K562 (cell line): ENCODE measurements at regions not wholly inside any gene's neighbourhood (a gene's known extent, or its start where the extent isn't known, plus 50 kb on each side); places are given as distances from the start of the nearest gene placed in this dataset.

Experiments used
- CCNT2 ChIP-seq: IDR thresholded peaks from 2 replicates; pipeline ENCODE4 v1.6.1; 2011; ENCODE audit warnings: borderline replicate concordance, low read depth, mild to moderate bottlenecking, moderate library complexity, mixed read lengths, low read length; ENCODE audit not compliant: insufficient read length; ENCODE audit errors: extremely low read depth
- GATAD2B ChIP-seq: fragments of 450-650 bp; IDR thresholded peaks from 2 replicates; pipeline ENCODE4 v1.6.1; 2017; ENCODE audit warnings: mild to moderate bottlenecking, borderline replicate concordance
- STAT5A ChIP-seq: IDR thresholded peaks from 2 replicates; pipeline ENCODE4 v1.6.1; 2012; ENCODE audit warnings: low read length, inconsistent platforms, borderline replicate concordance
- ZNF217 ChIP-seq: sonication (generic); formaldehyde crosslinking; IDR thresholded peaks from 2 replicates; pipeline ENCODE4 v1.8.0; 2022; ENCODE audit warnings: mild to moderate bottlenecking, missing genetic modification reagents
- ZNF778 ChIP-seq: fragments of 450-650 bp; formaldehyde crosslinking; IDR thresholded peaks from 2 replicates; pipeline ENCODE4 v1.4.0; 2020; ENCODE audit warnings: mild to moderate bottlenecking, moderate library complexity
- TF ChIP-seq, protein P1 (sequence below): fragments of 250-450 bp; sonication (Bioruptor Pico); IDR thresholded peaks from 2 replicates; pipeline ENCODE4 v1.4.0; 2020
- TF ChIP-seq, protein P2 (sequence below): fragments of 250-450 bp; sonication (Bioruptor Pico); IDR thresholded peaks from 2 replicates; pipeline ENCODE4 v1.8.0; 2022; ENCODE audit warnings: moderate library complexity, mild to moderate bottlenecking, inconsistent platforms

DNA sequence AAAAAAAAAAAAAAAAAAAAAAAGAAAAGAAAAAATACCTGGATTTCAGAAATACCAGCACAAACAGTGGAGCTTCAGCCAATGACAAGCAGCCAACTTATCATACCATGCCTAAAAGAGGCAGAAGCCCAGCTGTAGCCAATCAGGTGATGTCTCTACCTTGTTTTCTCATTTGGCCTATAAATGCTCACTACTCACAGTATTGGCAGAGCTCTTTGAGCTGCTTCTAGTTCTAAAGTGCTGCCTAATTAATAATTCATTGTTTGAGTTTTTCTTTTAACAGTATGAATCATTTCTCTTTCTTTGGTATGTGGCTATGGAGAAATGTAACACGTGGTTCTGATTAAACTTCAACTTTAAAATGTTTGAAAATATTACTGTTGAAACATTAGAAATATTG, 188.8 kb upstream of the TECRL start (continued):
- TF ChIP-seq, protein P1, sequence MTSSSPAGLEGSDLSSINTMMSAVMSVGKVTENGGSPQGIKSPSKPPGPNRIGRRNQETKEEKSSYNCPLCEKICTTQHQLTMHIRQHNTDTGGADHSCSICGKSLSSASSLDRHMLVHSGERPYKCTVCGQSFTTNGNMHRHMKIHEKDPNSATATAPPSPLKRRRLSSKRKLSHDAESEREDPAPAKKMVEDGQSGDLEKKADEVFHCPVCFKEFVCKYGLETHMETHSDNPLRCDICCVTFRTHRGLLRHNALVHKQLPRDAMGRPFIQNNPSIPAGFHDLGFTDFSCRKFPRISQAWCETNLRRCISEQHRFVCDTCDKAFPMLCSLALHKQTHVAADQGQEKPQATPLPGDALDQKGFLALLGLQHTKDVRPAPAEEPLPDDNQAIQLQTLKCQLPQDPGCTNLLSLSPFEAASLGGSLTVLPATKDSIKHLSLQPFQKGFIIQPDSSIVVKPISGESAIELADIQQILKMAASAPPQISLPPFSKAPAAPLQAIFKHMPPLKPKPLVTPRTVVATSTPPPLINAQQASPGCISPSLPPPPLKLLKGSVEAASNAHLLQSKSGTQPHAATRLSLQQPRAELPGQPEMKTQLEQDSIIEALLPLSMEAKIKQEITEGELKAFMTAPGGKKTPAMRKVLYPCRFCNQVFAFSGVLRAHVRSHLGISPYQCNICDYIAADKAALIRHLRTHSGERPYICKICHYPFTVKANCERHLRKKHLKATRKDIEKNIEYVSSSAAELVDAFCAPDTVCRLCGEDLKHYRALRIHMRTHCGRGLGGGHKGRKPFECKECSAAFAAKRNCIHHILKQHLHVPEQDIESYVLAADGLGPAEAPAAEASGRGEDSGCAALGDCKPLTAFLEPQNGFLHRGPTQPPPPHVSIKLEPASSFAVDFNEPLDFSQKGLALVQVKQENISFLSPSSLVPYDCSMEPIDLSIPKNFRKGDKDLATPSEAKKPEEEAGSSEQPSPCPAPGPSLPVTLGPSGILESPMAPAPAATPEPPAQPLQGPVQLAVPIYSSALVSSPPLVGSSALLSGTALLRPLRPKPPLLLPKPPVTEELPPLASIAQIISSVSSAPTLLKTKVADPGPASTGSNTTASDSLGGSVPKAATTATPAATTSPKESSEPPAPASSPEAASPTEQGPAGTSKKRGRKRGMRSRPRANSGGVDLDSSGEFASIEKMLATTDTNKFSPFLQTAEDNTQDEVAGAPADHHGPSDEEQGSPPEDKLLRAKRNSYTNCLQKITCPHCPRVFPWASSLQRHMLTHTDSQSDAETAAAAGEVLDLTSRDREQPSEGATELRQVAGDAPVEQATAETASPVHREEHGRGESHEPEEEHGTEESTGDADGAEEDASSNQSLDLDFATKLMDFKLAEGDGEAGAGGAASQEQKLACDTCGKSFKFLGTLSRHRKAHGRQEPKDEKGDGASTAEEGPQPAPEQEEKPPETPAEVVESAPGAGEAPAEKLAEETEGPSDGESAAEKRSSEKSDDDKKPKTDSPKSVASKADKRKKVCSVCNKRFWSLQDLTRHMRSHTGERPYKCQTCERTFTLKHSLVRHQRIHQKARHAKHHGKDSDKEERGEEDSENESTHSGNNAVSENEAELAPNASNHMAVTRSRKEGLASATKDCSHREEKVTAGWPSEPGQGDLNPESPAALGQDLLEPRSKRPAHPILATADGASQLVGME (CRISPR knock-in tag), result no peak
- TF ChIP-seq, protein P2, sequence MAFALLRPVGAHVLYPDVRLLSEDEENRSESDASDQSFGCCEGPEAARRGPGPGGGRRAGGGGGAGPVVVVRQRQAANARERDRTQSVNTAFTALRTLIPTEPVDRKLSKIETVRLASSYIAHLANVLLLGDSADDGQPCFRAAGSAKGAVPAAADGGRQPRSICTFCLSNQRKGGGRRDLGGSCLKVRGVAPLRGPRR, result no peak
- TF ChIP-seq ZNF217, result no peak
- TF ChIP-seq GATAD2B, result no peak
- no peak for TF ChIP-seq STAT5A
- TF ChIP-seq CCNT2, result no peak
- TF ChIP-seq ZNF778 (CRISPR knock-in tag), result no peak
- TF ChIP-seq, all 486 proteins: peak for 0
